ENCODE measurements at regions not wholly inside any gene's neighbourhood (a gene's known extent, or its start where the extent isn't known, plus 50 kb on each side); places are given as distances from the start of the nearest gene placed in this dataset.
"Not testable (repeated sequence)": the region's sequence is repeated elsewhere in the genome, so short reads cannot be mapped to it uniquely, and the experiment has no call there.

DNA sequence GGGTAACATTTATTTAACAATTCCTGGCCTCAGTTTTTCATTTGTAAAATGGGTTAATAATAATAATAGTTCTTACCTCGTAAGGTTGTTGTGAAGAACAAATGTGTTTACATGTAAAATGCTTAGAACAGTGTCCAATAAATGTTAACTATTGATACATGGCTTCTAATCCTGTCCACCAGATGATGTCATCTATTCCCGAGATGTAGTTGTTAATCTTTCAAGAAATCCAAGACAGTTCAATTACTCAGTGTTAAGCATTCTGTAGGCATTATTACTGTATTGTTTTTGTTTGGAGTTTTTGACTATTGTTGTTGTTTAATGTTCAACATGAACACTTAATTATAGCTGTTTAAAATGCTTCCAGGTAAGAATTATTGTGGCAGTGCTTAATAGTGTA, 131.0 kb upstream of the FNDC3A start:
- no peak for ATAC-seq
- no peak for DNase-seq

- no peak for ATAC-seq
- DNase-seq, result no peak
Observed at GRCh38 chr13:48849515-48849914, 126.2 kb upstream of the FNDC3A start.

- DNase-seq (no peak), ATAC-seq (no peak)
Observed at GRCh38 chr13:48851707-48852106, 124.0 kb upstream of the FNDC3A start.

DNA sequence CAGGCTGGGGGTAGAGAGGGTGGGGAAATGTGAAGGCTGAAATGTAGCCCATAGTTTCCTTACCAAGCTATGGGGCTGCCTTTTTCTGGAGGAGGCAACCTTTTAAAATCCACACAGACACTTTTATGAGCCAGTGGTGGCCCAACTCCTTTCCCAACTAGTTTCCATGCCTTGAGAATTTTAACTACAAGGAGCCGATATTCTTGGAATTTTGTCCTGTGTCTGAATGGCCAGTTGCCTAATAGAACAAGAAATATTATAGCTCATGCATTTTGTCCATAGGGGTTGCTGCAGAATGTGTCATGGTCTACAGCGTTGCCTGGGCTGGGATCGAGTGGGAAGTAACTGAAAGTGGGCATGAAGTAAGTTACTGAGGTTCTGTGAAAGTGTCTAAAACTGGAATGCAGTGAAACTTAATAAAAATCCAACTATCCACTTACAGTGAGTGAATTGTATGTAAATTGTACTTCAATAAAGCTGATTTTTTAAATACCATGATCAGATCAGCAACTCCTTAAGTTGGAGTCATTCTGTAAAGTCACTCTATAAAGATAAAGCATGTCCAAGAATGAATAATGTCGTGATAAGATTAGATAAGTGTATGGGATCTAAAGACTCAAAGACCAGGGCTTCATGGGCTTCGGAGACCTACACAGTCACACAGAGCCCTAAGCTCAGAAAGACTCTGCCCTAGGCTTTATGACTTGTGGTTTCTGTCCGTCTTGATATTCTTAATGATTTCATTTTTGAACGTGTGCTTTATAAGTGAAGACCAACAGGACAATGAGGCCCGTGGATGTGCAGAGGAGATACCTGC, 122.6 kb upstream of the FNDC3A start:
- ATAC-seq (peak; percentile 55), DNase-seq (no peak)

DNA sequence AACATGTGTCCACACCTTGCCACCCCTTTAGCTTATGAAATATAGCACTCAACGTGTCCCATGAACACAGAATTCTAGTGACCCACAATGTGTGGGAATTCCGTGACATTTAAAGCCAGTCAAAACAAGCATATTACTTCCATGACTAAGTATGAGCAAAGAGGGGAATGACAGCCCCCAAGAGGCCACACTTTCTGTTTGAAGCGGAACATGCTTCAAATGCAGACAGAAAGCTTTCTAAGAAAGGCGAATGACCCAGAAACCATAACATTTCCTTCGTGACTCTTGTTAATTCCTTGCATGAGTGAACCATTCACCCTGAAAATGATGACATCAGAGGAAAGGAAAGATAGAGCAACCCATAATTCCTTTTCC, 122.0 kb upstream of the FNDC3A start:
- peak; percentile 31 for DNase-seq

DNA sequence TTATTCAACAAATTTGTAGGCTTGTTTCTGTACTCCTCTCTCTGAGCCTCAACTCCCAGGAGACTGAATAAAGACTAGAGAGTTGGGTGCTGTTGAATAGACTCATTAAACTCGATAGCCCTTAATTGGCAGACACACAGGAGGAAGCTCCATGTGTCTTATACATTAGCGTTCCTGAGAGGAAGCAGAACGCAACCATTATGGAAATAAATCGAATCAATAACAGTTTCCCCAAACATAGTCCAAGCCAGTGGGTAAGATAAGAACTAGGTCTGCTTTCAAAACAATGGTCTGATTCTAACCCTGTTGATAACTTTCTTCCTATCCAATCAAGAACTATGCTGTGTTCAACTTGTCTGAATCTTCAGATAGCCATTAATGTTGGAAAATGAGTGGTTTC, 118.1 kb upstream of the FNDC3A start:
- no peak for DNase-seq
- no peak for ATAC-seq

More for the DNA sequence above, 122.0 kb upstream of the FNDC3A start:
- ATAC-seq, result peak; percentile 85

DNA sequence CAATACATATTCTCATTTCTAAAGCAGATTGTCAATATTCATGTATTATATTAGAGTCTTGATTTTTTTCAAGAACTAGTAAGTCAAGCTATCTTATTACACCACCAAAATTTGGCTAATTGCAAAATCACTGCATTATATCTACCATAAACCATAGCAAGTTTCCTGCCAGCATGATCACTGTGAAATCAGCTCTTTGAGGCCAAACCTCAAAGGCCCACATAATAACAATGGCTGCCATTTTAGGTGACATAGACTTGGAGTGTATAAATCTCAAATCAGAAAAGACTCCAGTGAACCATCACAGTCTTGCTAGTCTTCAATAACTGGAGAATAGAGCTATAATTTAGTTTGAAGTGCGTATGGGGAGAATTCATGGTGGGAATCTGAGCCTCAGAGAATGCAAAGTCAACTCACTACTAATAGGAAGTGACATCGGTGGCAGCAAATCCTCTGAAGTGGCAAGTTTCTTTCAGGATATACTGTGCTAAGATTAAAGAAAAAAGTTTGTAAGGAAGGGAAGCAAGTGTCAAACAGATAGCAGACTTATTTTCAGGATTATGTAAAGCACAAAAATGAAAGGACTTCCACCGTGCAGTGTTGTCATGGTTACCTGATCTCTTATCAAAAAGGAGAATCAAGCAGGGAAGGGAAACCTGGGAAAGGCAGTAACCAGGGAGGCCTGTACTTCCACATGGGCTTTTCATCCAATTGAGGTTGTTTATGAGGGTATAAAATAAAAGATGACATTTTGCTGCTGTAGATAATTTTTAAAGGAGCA, 117.4 kb upstream of the FNDC3A start:
- no peak for ATAC-seq
- no peak for DNase-seq

GRCh38 chr13:48859272-48860105, 116.2 kb upstream of the FNDC3A start:
- ATAC-seq (no peak), DNase-seq (no peak)

GRCh38 chr13:48860364-48860763, 115.3 kb upstream of the FNDC3A start:
- DNase-seq (no peak), ATAC-seq (no peak)

DNA sequence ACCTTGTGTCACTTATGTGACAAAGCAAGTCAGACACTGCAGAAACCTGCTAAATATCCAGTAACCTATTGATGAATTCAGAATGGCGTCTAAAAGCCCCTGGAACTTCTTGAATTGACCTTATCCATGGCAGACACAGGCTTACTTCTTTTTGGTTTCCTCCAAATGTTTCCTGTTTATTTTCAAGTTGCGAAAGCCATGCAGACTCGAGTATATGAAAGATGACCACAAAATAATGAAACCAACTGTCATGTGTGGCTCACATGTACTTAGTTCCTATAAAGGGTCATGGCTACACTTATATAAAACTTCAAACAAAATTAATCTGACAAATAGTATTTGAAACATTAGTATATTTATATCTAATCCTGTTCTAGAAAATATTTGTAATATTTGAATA, 113.1 kb upstream of the FNDC3A start:
- ATAC-seq, result no peak
- DNase-seq, result no peak

DNA sequence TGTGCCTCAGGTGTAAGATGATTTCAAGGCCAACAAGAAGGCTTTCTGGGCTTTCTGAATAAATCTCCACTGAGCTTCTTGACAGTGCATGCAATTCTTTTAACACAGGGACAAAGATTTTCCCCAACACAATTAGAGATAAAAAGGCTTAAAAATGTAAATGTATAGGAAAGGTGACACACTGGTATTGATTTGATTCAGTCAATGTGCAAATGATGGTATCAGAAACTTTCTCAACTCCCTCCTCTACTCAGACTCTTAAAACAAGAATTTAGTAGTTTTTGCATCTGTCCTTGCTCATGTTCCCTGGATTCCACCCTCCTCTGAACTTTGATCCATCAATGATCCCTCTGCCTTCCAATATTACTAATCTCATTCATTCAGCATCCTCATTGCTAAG, 111.6 kb upstream of the FNDC3A start:
- peak; percentile 32 for ATAC-seq

DNA sequence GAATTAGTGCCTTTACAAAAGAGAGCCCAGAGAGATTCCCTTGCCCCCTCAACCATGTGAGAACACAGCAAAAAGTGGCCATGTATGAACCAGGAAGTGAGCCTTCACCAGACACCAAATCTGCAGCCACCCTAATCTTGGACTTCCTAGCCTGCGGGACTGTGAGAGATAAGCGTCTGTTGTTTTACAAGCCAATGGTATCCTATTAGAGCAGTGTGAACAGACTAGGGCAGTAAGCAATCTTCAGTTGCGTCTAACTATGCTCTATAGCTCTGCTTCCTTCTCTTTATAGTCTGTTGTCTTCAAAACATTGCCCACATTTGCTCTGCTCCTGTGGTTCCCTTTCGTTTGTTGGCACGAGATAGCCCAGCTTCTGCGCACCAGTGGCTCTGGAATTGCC, 109.5 kb upstream of the FNDC3A start:
- DNase-seq (no peak), ATAC-seq (no peak)

More for the DNA sequence above, 111.6 kb upstream of the FNDC3A start:
- no peak for DNase-seq

- no peak for DNase-seq
- ATAC-seq, result no peak
Observed at GRCh38 chr13:48873081-48873480, 102.6 kb upstream of the FNDC3A start.

GRCh38 chr13:48873587-48873986, 102.1 kb upstream of the FNDC3A start:
- DNase-seq, result no peak
- no peak for ATAC-seq

DNA sequence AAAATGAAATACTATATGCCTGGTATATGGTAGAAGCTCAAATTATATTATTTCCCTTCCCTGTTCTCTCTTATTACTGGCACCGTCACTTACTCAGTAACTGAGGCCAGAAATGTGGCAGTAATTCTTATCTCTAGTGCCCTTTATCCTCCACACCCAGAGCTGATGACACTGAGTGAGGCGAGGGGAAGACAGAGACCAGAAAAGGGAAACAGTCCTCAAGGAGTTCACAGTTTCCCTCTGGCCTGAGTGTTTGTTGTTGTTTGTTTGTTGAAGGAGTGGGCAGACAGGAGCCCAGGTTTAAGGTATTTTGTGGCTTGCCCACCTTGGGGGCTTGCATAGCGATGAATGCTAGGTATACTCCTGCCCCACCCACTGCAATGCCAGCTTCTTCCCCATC, 101.5 kb upstream of the FNDC3A start:
- no peak for ATAC-seq
- no peak for DNase-seq

- DNase-seq, result no peak
- no peak for ATAC-seq
Observed at GRCh38 chr13:48875047-48875446, 100.7 kb upstream of the FNDC3A start.

- no peak for ATAC-seq
- no peak for DNase-seq
Observed at GRCh38 chr13:48876289-48876688, 99.4 kb upstream of the FNDC3A start.

DNA sequence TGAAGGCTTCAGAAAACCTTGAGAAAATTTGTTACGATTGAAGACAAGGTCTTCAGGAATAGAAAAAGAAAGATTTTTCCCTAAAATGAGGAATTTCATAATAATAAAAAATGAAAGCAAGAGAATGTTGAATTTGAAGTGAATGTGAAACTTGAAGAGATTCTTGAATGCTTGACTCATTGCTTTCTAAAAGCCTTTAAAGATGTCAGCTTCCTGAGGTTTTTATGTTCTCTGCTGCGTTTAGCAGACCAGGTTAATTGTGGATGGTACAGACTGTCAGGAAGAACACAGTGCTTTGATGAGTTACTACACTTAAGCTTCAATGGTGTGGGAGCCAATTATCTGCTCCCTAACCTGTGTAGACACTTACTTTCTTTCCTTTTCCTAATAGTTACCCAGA, 96.3 kb upstream of the FNDC3A start:
- ATAC-seq, result no peak
- DNase-seq, result no peak

- no peak for ATAC-seq
- DNase-seq, result no peak
Observed at GRCh38 chr13:48879854-48880253, 95.9 kb upstream of the FNDC3A start.

GRCh38 chr13:48883786-48884185, 91.9 kb upstream of the FNDC3A start:
- ATAC-seq, DNase-seq: not testable (repeated sequence)

GRCh38 chr13:48885027-48885395, 90.7 kb upstream of the FNDC3A start:
- no peak for ATAC-seq
- no peak for DNase-seq

GRCh38 chr13:48888613-48889012, 87.1 kb upstream of the FNDC3A start:
- DNase-seq, result no peak
- ATAC-seq, result no peak

DNA sequence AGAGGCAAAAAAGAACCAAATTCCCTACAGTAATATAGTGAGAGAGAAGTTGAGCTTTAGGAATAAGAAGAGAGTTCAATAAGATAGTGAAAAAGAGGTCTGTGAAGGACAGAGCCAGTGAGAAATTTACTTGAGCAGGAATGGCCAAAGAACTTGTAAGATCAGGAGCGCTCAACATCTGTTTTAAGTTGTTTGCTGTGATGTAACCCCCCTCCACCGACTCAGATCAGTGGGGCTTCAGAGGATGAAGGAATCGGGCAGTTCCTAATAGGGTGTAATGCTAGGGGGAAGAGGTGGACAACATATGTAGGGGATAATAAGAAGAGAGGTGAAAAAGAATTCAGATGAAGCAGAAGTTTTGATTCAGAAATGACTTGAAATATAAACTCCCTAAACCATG, 85.3 kb upstream of the FNDC3A start:
- DNase-seq (no peak), ATAC-seq (no peak)

Measured in stimulated activated naive CD8-positive, alpha-beta T cell treated with anti-CD3 and anti-CD28 coated beads, Interleukin-15, Interleukin-2, amounts not matched to agents 100 U/mL and 50 U/mL, for 24 hours (primary cell).